Astrocyte (in vitro differentiated cells and primary cell): ENCODE measurements at regions not wholly inside any gene's neighbourhood (a gene's known extent, or its start where the extent isn't known, plus 50 kb on each side); places are given as distances from the start of the nearest gene placed in this dataset.

ENCODE experiments used
- CTCF ChIP-seq: IDR thresholded peaks from 2 replicates; pipeline ENCODE4 v1.5.1; 2011; ENCODE audit warnings: low read depth, mild to moderate bottlenecking, inconsistent platforms, low read length, moderate library complexity; ENCODE audit not compliant: insufficient read depth
- EZH2 ChIP-seq: IDR thresholded peaks from 2 replicates; pipeline ENCODE4 v1.6.1; 2012; ENCODE audit warnings: mild to moderate bottlenecking, low read length, inconsistent platforms; ENCODE audit not compliant: insufficient read depth

- TF ChIP-seq CTCF = no peak
- no peak for TF ChIP-seq EZH2
Measured at GRCh38 chr1:212555426-212555825, 53.1 kb upstream of the ATF3 start.
